NCI-H460 (cell line): ENCODE measurements at regions not wholly inside any gene's neighbourhood (a gene's known extent, or its start where the extent isn't known, plus 50 kb on each side); places are given as distances from the start of the nearest gene placed in this dataset.

Source experiments
- DNase-seq: peaks from one replicate; pipeline ENCODE4 v3.0.0-alpha.2; 2016; ENCODE audit warnings: low read depth; ENCODE audit errors: extremely low read depth

DNA sequence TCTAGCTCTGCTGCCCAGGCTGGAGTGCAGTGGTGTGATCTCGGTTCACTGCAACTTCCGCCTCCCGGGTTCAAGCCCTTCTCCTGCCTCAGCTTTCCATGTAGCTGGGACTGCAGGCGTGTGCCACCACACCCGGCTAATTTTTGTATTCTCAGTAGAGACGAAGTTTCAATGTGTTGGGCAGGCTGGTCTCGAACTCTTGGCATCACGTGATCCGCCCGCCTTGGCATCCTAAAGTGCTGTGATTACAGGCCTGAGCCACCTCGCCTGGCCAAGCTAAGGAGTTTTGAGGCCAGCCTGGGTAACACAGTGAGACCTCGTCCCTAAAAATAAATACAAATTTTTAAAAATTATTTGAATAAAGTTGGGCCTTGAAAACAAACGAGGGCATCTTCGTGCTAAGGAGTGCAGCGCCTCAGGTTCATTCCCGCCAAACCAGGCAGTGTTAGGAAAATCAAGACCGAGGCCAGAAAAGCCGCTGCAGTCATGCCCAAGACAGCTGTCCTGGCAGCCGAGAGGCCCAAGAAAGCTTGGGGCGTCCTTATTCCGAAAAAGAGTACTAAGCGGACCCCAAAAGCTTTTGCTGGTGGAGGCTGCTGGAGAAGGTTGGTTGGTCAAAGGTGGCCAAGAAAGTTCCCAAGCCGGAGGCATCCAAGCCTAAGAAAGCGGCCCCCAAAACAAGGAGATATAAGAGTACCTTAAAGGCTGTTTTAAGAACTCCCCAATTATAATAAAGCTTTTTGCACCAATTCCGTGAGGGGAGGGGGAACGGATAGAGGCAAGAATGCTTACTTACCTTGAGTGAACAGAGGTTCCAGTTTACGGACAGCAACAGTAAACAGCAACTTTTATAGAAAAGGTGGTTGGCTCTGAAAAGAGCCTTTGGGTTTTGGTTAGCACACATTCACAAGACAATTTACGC is 109.0 kb downstream of the HFE start:
- DNase-seq = no peak

DNA sequence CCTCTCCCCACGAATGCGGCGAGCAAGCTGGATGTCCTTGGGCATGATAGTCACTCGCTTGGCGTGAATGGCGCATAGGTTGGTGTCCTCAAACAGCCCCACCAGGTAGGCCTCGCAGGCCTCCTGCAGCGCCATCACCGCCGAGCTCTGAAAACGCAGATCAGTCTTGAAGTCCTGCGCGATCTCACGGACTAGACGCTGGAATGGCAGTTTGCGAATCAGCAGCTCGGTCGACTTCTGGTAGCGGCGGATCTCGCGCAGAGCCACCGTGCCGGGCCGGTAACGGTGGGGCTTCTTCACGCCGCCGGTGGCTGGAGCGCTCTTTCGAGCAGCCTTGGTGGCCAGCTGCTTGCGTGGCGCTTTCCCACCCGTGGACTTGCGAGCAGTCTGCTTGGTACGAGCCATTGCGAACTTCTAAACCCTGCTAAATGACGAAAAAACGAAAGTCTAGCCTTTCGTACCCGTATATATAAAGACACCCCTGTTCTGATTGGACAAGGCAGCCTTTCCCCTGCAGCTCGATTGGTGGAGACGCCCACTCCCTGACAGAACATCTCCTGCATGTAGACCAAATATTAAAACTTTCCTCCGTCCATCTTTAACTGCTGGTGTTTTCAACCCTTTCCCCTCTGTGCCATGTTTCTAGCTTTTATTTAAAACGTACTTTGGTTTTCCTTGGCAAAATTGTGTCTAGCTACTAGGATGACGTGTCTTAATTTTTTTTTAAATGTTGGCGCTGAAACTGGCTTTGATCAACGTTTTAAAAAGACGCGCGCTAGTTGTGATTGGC is 109.8 kb downstream of the HFE start:
- DNase-seq = no peak

DNA sequence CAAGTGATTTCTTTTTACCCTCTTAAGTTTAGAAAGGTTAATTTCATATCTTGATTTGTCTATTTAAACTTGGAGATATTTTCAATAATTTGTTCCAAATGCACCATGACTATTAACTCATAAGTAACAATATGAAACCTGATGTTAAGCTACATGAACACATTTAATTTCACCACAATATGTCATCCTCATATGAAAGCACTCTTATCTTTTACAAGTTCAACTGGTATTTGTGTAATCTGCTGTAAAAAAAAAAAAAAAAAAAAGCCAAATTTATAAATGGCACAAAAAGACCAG is 110.4 kb downstream of the HFE start:
- no peak for DNase-seq

DNA sequence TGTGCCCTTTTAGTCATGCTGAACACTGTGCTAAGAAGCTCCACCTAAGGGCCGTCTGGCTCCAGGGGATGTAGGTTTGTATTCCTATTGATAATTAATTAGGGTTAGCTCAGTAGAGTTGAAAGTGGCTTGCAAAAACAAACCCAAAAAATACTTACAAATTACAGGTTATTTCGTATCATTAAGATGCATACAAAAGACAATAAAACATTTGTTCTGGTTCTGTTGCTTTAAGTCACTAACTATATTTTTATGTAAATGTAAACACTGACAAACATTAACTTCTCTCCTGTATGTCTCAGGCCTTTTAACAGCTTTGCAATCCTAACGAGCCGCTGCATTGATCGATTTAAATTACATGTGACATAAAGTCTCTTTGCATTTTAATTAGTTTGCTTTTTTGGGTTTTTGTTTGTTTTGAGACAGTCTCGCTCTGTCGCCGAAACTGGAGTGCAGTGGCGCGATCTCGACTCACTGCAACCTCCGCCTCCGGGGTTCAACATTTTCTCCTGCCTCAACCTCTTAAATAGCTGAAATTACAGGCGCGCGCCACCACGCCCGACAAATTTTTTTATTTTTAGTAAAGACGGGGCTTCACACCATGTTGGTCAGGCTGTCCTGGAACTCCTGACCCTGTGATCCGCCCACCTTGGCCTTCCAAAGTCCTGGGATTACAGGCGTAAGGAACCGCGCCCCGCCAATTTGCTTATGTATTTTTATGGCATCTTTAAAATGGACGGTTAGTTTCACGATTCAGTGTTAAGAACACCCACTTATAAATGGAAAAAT is 110.9 kb downstream of the HFE start:
- DNase-seq = no peak

DNA sequence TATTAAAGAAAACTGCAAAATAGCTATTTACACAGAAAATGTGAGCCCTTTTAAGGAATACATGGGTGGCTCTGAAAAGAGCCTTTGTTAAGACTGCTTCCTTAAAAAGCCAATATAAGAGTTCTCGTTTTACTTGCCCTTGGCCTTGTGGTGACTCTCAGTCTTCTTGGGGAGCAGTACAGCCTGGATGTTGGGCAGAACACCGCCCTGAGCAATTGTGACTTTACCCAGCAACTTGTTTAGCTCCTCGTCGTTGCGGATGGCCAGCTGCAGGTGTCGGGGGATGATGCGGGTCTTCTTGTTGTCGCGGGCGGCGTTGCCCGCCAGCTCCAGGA is 111.5 kb downstream of the HFE start:
- no peak for DNase-seq

DNA sequence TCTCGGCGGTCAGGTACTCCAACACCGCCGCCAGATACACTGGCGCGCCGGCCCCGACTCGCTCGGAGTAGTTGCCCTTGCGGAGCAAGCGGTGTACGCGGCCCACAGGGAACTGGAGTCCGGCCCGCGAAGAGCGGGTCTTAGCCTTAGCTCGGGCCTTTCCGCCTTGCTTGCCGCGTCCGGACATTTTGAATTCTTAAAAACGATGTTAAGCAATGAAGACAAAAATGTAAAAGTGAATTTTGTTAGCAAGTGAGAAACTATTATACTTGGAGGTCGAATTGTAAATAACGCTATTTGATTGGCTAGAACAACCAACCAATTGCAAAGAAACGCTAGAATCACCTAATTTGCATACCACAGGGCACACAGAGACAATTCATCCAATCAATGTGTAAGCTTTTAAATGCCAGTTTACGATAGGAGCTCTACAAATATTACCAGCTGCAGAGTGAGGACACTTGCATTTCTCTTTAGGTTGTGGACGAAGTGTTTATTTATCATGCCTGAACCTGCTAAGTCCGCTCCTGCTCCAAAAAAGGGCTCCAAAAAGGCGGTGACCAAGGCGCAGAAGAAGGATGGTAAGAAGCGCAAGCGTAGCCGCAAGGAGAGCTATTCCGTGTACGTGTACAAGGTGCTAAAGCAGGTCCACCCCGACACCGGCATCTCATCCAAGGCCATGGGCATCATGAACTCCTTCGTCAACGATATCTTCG is 112.0 kb downstream of the HFE start:
- peak; percentile 93 for DNase-seq

DNA sequence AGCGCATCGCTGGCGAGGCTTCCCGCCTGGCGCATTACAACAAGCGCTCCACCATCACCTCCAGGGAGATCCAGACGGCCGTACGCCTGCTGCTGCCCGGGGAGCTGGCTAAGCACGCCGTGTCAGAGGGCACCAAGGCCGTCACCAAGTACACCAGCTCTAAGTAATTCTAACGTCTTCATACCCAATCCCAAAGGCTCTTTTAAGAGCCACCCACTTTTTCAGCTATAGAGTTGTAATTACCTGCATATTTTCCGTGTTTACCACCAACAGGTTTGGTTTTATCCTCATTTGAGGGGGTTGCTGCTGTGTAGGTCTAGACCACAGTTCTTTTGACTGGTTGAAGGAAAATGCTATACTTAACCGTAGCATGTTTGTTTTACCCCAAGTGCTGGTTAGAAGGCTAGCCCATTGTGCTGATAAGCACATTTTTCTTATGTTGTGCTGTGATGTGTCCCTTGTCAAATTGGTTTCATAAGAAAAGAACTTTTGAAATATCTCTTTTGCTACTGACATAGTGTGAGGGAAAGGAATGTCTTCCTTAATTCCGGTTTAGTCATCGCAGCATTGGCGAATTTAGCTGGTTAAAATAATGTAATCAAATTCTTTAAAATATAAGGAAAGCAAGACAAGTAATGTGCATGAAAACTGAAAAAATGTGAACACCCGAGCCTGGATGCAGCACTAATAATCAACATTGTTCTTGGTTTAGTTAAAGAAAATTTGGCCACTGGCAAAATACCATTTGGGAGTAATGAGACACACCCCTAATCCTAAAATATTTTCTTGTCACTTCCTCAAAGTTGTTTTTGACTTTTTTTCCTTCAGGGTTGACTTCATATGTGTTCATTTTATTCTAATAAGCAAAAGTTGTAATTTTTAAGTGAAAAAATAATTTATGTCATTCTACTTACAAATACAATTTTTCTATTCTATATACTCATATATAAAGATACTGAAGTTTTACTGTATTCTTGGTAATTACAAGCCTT is 112.8 kb downstream of the HFE start:
- DNase-seq = no peak

DNA sequence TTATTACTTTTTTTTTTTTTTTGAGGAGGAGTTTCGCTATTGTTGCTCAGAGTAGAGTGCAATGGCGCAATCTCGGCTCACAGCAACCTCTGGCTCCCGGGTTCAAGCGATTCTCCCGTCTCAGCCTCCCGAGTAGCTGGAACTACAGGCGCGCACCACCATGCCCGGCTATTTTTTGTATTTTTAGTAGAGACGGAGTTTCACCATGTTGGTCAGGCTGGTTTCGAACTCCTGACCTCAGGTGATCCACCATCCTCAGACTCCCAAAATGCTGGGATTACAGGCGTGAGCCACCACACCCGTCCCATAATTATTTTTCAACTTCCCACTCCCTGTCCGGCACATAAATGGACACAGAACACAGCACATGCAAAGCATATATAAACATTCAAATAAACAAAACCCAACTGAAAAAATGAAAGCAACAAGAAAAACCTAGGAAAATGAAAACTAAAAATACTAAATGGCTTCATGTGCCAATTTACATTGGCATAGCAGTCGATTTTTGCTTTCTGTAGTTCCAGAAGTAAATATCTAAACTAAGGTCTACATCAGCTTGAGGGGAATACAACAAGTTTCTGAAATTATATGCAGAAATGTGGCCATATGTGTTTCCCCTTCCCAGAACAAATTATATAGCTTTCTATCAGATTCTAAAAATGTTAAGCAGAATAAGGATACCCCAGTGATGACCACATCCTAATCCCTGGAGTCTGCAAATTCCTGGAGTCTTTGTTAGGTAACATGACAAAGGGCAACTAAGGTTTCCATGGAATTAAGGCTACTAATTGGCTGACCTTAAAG is 113.9 kb downstream of the HFE start:
- no peak for DNase-seq

DNA sequence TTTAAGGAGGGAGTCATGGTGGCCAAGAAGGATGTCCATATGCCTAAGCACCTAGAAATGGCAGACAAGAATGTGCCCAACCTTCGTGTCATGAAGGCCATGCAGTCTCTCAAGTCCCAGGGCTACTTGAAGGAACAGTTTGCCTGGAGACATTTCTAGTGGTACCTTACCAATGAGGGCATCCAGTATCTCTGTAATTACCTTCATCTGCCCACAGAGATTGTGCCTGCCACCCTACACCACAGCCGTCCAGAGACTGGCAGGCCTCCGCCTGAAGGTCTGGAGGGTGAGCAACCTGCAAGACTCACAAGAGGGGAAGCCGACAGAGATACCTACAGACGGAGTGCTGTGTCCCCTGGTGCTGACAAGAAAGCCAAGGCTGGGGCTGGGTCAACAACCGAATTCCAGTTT is 115.0 kb downstream of the HFE start:
- no peak for DNase-seq

DNA sequence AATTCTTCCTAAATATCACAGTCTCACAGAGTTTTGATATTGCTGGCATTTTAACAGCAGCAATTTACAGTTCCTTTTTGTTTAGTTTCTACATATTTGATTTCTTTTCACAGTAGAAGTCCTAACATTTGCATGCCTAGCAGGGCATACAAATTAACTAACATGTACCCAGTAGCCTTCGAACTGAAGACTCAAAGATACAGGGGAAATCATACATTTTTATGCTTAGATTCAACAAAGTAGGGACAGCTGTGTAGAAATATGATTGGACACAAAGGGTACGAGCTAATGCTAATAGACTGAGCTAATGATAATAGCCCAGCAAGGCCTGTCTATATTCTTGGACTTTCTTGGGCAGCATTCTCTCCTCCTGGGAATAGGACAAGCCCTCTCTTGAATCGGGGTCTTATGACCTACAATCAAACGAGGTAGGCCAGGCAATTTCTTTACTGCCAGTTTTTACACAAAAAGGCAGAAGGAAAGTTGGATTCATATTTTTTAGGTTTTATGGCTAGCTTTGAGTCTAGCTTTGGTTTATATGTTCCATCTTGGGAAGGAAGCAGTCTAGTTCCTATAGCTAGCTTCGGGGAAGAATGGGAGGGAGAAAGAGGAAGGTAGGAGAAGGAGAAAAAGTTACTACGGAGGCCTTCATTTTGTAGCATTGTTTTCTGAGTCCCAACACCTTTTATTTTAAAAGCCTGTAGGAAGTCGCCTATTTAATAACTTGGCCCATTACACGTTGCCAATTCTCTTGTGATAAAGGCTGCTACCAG is 115.8 kb downstream of the HFE start:
- DNase-seq = no peak

DNA sequence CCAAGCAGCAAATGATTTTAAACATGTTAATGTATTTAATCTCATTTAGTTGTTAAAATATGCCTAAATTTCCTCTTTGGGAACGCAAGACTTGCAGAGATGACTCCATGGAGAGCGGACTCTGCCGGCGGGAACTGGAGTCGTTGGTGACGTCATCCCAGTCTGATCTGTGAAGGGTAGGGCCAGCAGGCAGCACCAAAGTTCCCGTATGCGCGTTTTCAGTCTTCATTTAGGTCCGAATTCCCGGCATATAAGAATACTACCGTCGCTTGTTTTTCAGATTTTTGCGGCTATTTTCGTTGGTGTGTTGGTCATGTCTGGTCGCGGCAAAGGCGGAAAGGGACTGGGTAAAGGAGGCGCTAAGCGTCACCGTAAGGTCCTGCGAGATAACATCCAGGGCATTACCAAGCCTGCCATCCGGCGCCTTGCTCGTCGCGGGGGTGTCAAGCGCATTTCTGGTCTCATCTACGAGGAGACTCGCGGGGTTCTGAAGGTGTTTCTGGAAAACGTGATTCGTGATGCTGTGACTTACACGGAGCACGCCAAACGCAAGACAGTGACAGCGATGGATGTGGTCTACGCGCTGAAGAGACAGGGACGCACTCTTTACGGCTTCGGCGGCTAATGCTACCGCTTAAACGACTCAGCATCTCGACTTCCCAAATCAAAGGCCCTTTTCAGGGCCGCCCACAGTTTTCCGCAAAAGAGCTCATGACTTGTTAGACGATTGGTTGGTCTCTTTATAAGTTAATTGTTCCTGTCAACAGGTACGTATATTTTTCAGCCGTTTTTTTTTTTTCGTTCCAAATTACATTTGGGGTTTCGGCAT is 117.3 kb downstream of the HFE start:
- peak; percentile 95 for DNase-seq

DNA sequence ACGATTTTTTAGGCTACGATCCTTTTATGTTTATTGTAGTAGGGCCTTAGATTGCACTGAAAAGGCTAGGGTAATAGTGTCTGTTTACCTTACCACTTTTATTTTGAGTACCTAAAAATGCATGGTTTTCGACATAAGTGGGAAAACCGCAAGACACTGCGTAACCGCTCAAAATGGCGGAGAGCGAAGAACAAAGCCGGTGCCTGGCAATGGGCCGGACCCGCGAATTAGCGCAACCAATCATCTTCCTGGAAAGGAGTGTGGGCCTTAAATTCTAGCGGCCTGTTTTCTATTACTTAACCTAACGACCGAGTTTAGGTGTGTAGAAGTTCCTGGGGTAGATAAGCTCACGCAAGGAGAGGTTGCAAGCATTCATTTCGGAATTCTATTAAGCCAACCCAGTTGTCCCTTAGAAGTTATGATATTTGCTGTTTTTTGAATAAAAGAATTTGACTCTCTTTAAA is 118.0 kb downstream of the HFE start:
- peak; percentile 82 for DNase-seq

DNA sequence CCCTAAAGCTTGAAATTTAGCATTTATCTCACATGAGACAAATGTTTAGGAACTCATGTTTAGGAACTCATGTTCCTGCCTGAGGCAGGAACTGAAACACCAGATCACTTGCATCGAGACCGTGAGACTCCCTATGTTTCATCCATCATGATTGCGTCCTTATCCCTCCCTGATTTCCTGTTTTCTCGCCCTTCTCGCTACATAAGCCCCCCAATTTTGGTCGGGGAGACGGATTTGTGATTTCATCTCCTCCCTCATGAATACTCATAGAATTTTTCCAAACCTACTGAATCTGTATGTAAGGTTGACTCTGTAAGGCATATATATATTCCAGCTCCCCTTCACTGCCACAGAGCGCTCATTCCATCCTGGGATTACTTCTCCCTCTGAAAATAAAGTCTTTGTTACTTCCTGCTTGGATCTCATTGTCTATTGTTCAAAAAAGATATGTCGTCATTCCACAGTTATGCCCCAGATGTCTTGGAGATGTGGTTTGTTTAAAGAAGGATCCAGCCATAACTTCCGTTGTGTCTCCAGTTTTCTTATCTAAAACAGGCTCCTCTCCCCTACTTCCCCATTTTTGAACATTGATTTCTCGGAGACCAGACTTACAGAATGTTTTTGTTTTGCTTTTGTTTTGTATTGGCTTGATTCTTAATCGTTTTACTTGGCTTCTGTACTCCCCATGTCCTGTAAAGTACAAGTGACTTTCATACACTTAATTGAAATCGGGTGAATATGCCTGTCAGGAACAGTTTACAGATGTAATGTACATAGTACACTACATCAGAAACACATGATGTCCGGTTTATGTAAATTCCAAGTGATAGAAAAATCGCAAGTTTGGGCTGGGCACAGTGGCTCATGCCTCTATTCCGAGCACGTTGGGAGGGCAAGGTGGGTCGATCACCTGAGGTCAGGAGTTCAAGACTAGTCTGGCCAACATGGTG is 118.7 kb downstream of the HFE start:
- DNase-seq = no peak

DNA sequence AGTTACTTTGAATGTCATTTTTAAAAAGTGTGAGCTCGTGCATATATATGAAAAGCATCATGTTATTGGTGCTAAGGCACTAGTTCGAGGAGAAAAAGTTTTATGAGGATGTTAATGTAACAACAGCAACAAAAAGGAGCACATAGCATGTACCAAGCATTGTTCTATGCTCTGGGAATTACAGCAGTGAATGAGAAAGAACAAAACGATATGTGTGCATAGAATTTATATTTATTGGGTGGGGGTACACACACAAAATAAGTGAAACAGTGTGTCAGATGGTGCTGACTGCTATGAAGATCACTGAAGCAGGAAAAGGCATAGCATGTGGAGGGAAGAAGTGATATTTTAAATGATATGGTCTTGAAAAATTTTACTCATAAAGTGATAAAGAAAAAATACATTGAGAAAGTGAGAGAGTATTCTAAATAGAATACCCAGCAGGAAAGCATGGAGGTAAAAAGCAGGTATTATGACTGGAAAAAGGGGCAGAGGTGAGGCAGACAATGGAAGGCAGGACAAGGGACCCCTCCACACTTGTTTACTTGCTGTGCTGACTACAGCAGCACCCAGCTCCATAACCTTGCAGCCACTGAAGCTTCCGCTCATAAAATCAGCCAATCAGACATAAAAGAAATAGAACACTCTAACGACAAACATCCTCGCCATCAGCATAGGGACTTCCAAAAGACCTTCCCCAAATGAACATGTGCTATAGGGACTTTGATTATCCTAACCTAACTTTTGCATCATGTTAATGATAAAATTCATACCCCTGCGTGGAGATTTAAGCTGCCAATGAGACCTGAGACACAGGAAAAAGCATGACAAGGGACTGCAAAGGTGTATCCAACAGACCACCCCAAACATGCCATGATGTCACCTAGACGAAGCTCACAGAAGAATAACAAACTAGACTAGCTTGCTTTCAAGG is 119.9 kb downstream of the HFE start:
- DNase-seq = no peak

DNA sequence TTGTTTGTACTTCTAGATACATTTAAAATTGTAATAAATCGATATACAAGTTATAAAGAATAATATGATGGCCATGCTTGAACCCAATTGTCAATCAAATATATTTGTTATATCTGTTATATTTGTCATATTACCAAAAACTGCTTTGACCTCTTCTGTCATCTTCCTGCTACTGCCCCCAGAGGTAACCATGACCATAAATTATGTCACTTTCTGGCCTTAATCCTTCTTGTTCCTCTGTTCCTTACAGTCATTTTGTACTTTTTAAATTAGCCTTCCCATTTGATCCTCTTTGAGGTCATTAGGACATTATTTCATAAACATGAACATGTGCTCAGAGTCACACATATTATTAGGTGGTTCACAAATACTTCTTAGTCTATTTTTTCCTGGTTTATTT is 124.7 kb downstream of the HFE start:
- DNase-seq = no peak
